Neuronal stem cell (in vitro differentiated cells): ENCODE measurements at regions not wholly inside any gene's neighbourhood (a gene's known extent, or its start where the extent isn't known, plus 50 kb on each side); places are given as distances from the start of the nearest gene placed in this dataset.

Experiments
- DNase-seq: peaks from one replicate; pipeline ENCODE4 v3.0.0-alpha.2; 2013; ENCODE audit warnings: low spot score
- H2AFZ ChIP-seq: one replicate; pipeline ENCODE4 v1.6.1; 2013; ENCODE audit warnings: mild to moderate bottlenecking, low read length, inconsistent platforms
- H2AK5ac ChIP-seq: 2 replicates; pipeline ENCODE4 v1.6.1; 2013; ENCODE audit warnings: low read depth, mild to moderate bottlenecking, inconsistent platforms, low read length, moderate library complexity, mixed read lengths
- H2BK120ac ChIP-seq: 2 replicates; pipeline ENCODE4 v1.6.1; 2013; ENCODE audit warnings: low read depth, mild to moderate bottlenecking, inconsistent platforms, low read length, moderate library complexity, mixed read lengths
- H2BK12ac ChIP-seq: one replicate; pipeline ENCODE4 v1.6.1; 2013; ENCODE audit warnings: low read length, inconsistent platforms
- H2BK15ac ChIP-seq: 2 replicates; pipeline ENCODE4 v1.6.1; 2013; ENCODE audit warnings: mild to moderate bottlenecking, low read length, inconsistent platforms, mixed read lengths
- H2BK5ac ChIP-seq: one replicate; pipeline ENCODE4 v1.6.1; 2013; ENCODE audit warnings: inconsistent platforms, mild to moderate bottlenecking, low read length, moderate library complexity
- H3K14ac ChIP-seq: one replicate; pipeline ENCODE4 v1.6.1; 2013; ENCODE audit warnings: low read length, inconsistent platforms
- H3K18ac ChIP-seq: 2 replicates; pipeline ENCODE4 v1.6.1; 2013; ENCODE audit warnings: low read length, inconsistent platforms
- H3K23ac ChIP-seq: 2 replicates; pipeline ENCODE4 v1.6.1; 2013; ENCODE audit warnings: low read depth, mild to moderate bottlenecking, mixed read lengths, low read length, inconsistent platforms; ENCODE audit not compliant: poor library complexity
- H3K27ac ChIP-seq: replicated peaks from 3 replicates; pipeline ENCODE4 v1.5.1; 2013; ENCODE audit warnings: low read length, inconsistent platforms
- H3K27me3 ChIP-seq, 3 experiments: 2 replicates each; pipeline ENCODE4 v1.6.1; 2013; ENCODE audit warnings: low read length in 3 of 3, mild to moderate bottlenecking in 2 of 3, inconsistent platforms in 1 of 3, low read depth in 1 of 3, mixed read lengths in 1 of 3, moderate library complexity in 1 of 3; ENCODE audit not compliant: control insufficient read depth in 3 of 3, insufficient read depth in 3 of 3
- H3K36me3 ChIP-seq, 2 donors: replicated peaks in 1 of 2; 2 replicates each; pipeline ENCODE4 v1.6.1; 2013; ENCODE audit warnings: low read length in 2 of 2; ENCODE audit not compliant: control insufficient read depth in 2 of 2, insufficient read depth in 2 of 2
- H3K4ac ChIP-seq: 2 replicates; pipeline ENCODE4 v1.6.1; 2013; ENCODE audit warnings: inconsistent platforms, mild to moderate bottlenecking, low read length, moderate library complexity
- H3K4me1 ChIP-seq, 2 donors: 1 replicate in 1 of 2; 2 replicates in 1 of 2; pipeline ENCODE4 v1.6.1; 2013; ENCODE audit warnings: low read length in 2 of 2, low read depth in 1 of 2; ENCODE audit not compliant: control insufficient read depth in 2 of 2, insufficient read depth in 1 of 2
- H3K4me2 ChIP-seq: one replicate; pipeline ENCODE4 v1.6.1; 2013; ENCODE audit warnings: mild to moderate bottlenecking, low read length, inconsistent platforms; ENCODE audit not compliant: insufficient read depth, poor library complexity, severe bottlenecking
- H3K4me3 ChIP-seq, 2 donors: 2 replicates each; pipeline ENCODE4 v1.5.1; 2013; ENCODE audit warnings: low read length in 2 of 2, mild to moderate bottlenecking in 2 of 2, inconsistent platforms in 1 of 2, moderate library complexity in 1 of 2
- H3K79me1 ChIP-seq: one replicate; pipeline ENCODE4 v1.6.1; 2013; ENCODE audit warnings: low read depth, mild to moderate bottlenecking, inconsistent platforms, low read length, moderate library complexity
- H3K9ac ChIP-seq: one replicate; pipeline ENCODE4 v1.6.1; 2013; ENCODE audit warnings: mild to moderate bottlenecking, low read depth, low read length, inconsistent platforms; ENCODE audit not compliant: poor library complexity
- H3K9me3 ChIP-seq, 2 donors: replicated peaks in 1 of 2; 2 replicates each; pipeline versions ENCODE3 to v1.6.1; 2013; ENCODE audit warnings: low read length in 2 of 2, mild to moderate bottlenecking in 2 of 2, inconsistent platforms in 1 of 2, low read depth in 1 of 2, mixed read lengths in 1 of 2, moderate library complexity in 1 of 2; ENCODE audit not compliant: control insufficient read depth in 2 of 2, insufficient read depth in 1 of 2
- H4K8ac ChIP-seq: one replicate; pipeline ENCODE4 v1.6.1; 2013; ENCODE audit warnings: low read depth, mild to moderate bottlenecking, inconsistent platforms, low read length, moderate library complexity
- H4K91ac ChIP-seq: one replicate; pipeline ENCODE4 v1.6.1; 2013; ENCODE audit warnings: low read length, low read depth, mild to moderate bottlenecking, inconsistent platforms; ENCODE audit not compliant: poor library complexity
- WGBS, 2 donors: extraction: QIAGEN DNeasy Blood & Tissue Kit; methylation state at CpG; one replicate each; pipeline ENCODE4 v1.1.7; 2013; ENCODE audit warnings: missing lambda C conversion rate in 2 of 2, mixed read lengths in 1 of 2; ENCODE audit not compliant: insufficient read length in 2 of 2, insufficient replicate concordance in 1 of 2; ENCODE audit errors: extremely low coverage in 2 of 2; 5-methylcytosine and 5-hydroxymethylcytosine counted together

DNA sequence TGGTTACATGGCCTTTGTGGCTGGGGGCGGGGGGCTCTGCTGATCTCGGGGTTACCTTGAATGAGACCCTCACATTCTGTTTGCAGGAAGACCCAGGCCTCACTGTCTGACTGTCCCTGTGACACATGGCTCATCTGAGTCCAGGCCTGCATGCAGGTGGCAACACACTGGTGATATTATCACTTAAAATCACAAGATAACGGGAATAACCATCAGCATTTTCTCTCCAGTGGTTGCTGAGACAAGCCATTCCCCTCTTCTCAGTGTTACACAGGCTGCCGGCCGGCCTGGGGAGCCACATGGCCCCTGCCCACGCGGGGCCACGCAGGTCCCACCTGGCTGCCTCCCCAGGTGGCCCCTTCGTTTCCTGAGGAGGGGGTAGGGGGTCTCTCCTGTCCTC is 197.6 kb downstream of the ENGASE start:
- Histone ChIP-seq H4K91ac (no peak overlapping the region), H3K18ac (peak overlapping the region; percentile 72), H3K4me3 (no peak overlapping the region), H2AK5ac (no peak overlapping the region), H3K9ac (no peak overlapping the region), H2BK15ac (no peak overlapping the region), H3K4ac (no peak overlapping the region), H3K23ac (no peak overlapping the region), H3K4me1 (peaks cover 3% of the 10 kb centered on the region in 2 donors), H2BK5ac (no peak overlapping the region), H3K14ac (no peak overlapping the region), H2AFZ (no peak overlapping the region), H3K36me3 (no peaks in the 10 kb centered on the region), H3K79me1 (no peaks in the 10 kb centered on the region), H2BK12ac (no peak overlapping the region), H3K27ac (no peak overlapping the region), H4K8ac (no peak overlapping the region), H2BK120ac (no peak overlapping the region), H3K4me2 (no peak overlapping the region), H3K27me3 (peaks cover 0 to 42% (median 0%) of the 10 kb centered on the region in 3 experiments), H3K9me3 (no peaks in the 10 kb centered on the region)
- no peak for DNase-seq
- WGBS, 2 donors: no CpG with 5 or more reads among the region's 9 CpGs

DNA sequence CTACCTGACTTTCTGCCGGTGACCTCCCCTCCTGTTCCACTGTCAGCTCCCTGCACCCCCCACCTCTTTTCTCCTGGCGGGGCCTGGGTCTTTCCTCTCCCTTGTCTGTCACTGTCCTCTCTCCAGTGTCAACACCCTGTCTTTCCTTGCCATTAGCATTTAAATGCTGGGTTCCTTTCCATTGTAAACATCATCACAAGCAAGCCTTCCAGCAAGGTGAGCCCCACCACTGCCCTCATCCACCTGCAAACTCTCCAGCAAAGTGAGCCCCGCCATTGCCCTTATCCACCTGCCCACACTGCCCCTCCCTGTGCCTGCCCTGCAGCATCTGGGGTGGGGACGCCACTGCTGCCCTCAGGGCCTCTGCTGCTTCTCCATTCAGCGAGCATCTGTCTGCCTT is 195.0 kb downstream of the ENGASE start:
- H2BK5ac ChIP-seq: no peak overlapping the region
- no peak overlapping the region for H3K4ac ChIP-seq
- no peak overlapping the region for H3K9ac ChIP-seq
- no peak overlapping the region for H3K27ac ChIP-seq
- H3K18ac ChIP-seq: peak overlapping the region; percentile 3
- H2BK120ac ChIP-seq: no peak overlapping the region
- H3K27me3 ChIP-seq: peaks cover 0 to 58% (median 0%) of the 10 kb centered on the region in 3 experiments
- H3K36me3 ChIP-seq: no peaks in the 10 kb centered on the region
- no peaks in the 10 kb centered on the region for H3K9me3 ChIP-seq
- no peak overlapping the region for H2BK12ac ChIP-seq
- H2AFZ ChIP-seq: no peak overlapping the region
- no peak overlapping the region for H3K4me3 ChIP-seq
- H2AK5ac ChIP-seq: no peak overlapping the region
- no peak for DNase-seq
- no peak overlapping the region for H3K4me2 ChIP-seq
- peaks cover 0 to 5% of the 10 kb centered on the region in 2 donors for H3K4me1 ChIP-seq
- H3K79me1 ChIP-seq: no peaks in the 10 kb centered on the region
- H3K14ac ChIP-seq: no peak overlapping the region
- H4K8ac ChIP-seq: no peak overlapping the region
- no CpG with 5 or more reads among the region's 5 CpGs for WGBS, 2 donors
- no peak overlapping the region for H4K91ac ChIP-seq
- no peak overlapping the region for H2BK15ac ChIP-seq
- no peak overlapping the region for H3K23ac ChIP-seq

DNA sequence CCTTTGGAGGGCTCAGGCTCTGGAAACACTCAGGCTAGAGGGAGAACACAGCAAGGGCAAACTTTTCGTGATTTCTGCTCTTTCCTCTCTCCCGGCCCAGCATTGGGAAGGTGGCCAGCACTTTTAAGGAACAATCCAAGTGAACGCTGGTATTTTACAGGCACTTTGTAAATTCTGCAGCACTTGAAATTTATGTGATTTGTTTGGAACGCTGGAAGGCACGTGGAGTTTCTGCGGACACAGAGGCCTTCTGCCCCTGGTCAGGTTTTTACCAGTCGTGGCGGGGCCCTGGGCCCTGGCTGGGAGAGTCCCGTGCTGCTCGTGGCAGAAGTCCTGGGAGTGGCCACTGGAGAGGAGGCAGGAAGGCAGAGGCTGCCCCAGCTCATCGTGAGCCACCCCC is 188.6 kb downstream of the ENGASE start:
- Histone ChIP-seq H2BK120ac (no peak overlapping the region), H4K8ac (no peak overlapping the region), H3K4me1 (peaks cover 0 to 5% of the 10 kb centered on the region in 2 donors), H3K27me3 (peaks cover 0 to 71% (median 0%) of the 10 kb centered on the region in 3 experiments), H2BK5ac (peak overlapping the region; percentile 66), H3K4me3 (no peak overlapping the region), H2AK5ac (peak overlapping the region; percentile 66), H3K9me3 (no peaks in the 10 kb centered on the region), H3K23ac (peak overlapping the region; percentile 34), H4K91ac (no peak overlapping the region), H2BK15ac (peak overlapping the region; percentile 93), H3K36me3 (no peaks in the 10 kb centered on the region), H3K4ac (no peak overlapping the region), H3K14ac (no peak overlapping the region), H2BK12ac (no peak overlapping the region), H2AFZ (no peak overlapping the region), H3K27ac (no peak overlapping the region), H3K79me1 (no peaks in the 10 kb centered on the region), H3K9ac (peak overlapping the region; percentile 4), H3K4me2 (no peak overlapping the region), H3K18ac (no peak overlapping the region)
- no peak for DNase-seq
- no CpG with 5 or more reads among the region's 11 CpGs for WGBS, 2 donors

DNA sequence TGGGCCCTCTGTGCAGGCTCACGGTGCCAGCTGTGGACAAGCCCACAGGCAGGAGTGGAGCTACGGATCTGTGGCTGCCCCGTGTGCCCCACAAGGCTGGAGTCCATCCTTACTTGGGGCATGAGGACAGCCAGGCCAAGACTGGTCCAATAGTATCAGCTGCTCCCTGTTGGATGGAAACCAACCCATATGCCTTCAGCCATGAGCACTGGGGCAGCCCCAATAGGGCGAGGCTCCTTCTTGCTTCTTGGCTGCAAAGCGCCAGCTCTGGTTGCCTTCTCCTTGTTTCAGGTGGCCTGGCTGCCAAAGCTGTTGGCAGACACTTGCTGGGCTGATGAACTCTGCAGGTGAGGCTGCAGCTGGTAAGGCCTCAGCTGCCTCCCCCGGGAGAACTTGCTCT is 188.0 kb downstream of the ENGASE start:
- H3K4ac ChIP-seq: peak overlapping the region; percentile 53
- H3K27me3 ChIP-seq: peaks cover 0 to 76% (median 0%) of the 10 kb centered on the region in 3 experiments
- WGBS, 2 donors: no CpG with 5 or more reads among the region's 6 CpGs
- H2BK120ac ChIP-seq: no peak overlapping the region
- H2BK15ac ChIP-seq: peak overlapping the region; percentile 93
- no peak overlapping the region for H4K8ac ChIP-seq
- H3K9ac ChIP-seq: peak overlapping the region; percentile 4
- H3K79me1 ChIP-seq: no peaks in the 10 kb centered on the region
- no peak overlapping the region for H3K27ac ChIP-seq
- H3K14ac ChIP-seq: peak overlapping the region; percentile 14
- no peak overlapping the region for H4K91ac ChIP-seq
- peaks cover 0 to 5% of the 10 kb centered on the region in 2 donors for H3K4me1 ChIP-seq
- H3K4me2 ChIP-seq: no peak overlapping the region
- peak overlapping the region; percentile 76 for H3K18ac ChIP-seq
- no peak overlapping the region for H2BK5ac ChIP-seq
- H3K36me3 ChIP-seq: no peaks in the 10 kb centered on the region
- DNase-seq: no peak
- no peak overlapping the region for H3K4me3 ChIP-seq
- H3K23ac ChIP-seq: peak overlapping the region; percentile 47
- H3K9me3 ChIP-seq: no peaks in the 10 kb centered on the region
- H2AFZ ChIP-seq: no peak overlapping the region
- H2AK5ac ChIP-seq: peak overlapping the region; percentile 66
- peak overlapping the region; percentile 4 for H2BK12ac ChIP-seq
